A549 (cell line): ENCODE measurements at regions not wholly inside any gene's neighbourhood (a gene's known extent, or its start where the extent isn't known, plus 50 kb on each side); places are given as distances from the start of the nearest gene placed in this dataset.

Experiments
- ATAC-seq, 2 experiments: fragments of 200-7000 bp in 1 of 2; fragments of >200 bp in 1 of 2; cut with Nextera tagmentation in 1 of 2; cut with Tn5 transposase in 1 of 2; 3 replicates each; pipeline versions ENCODE4 v1.8.0 to v1.9.1; 2018 to 2020; ENCODE audit warnings: mild to moderate bottlenecking in 1 of 2, moderate library complexity in 1 of 2
- CTCF ChIA-PET: fragments of 300-600 bp; sonication (Branson Sonifier 250); formaldehyde crosslinking; extraction: SDS; loops from one replicate; lab custom pipeline; 2021; ENCODE audit warnings: antibody characterized with exemption, inconsistent platforms; lab: Yijun Ruan, JAX
- POLR2A ChIA-PET: fragments of 350-600 bp; formaldehyde crosslinking; extraction: SDS; loops from one replicate; lab custom pipeline; 2021; ENCODE audit warnings: antibody characterized with exemption, inconsistent platforms; lab: Yijun Ruan, JAX
- DNase-seq, 2 experiments: peaks; one replicate each; pipeline versions ENCODE4 v3.0.0 to v3.0.0-alpha.2; 2011 to 2016; ENCODE audit warnings: low read depth in 1 of 2, low spot score in 1 of 2
- FAIRE-seq: peaks from 2 replicates; lab custom pipeline; 2011; peaks lifted over from hg19 to GRCh38; lab: Jason Lieb, UNC
- H3K27ac ChIP-seq, 2 experiments: fragments of >200 bp; sonication (Bioruptor Twin); formaldehyde crosslinking; 3 replicates each; pipeline ENCODE4 v1.5.1; 2016 to 2017
- H3K4me1 ChIP-seq: fragments of >200 bp; sonication (Bioruptor Twin); formaldehyde crosslinking; 3 replicates; pipeline ENCODE4 v1.6.1; 2016
- H3K4me2 ChIP-seq: fragments of >200 bp; sonication (Bioruptor Twin); formaldehyde crosslinking; 3 replicates; pipeline ENCODE4 v1.6.1; 2016
- H3K4me3 ChIP-seq: fragments of >200 bp; sonication (Bioruptor Twin); formaldehyde crosslinking; 3 replicates; pipeline ENCODE4 v1.5.1; 2016
- H3K9me3 ChIP-seq: fragments of >200 bp; sonication (Bioruptor Twin); formaldehyde crosslinking; 3 replicates; pipeline ENCODE4 v1.6.1; 2016
- BHLHE40 ChIP-seq: IDR thresholded peaks from 2 replicates; pipeline ENCODE4 v1.6.1; 2012; ENCODE audit warnings: low read depth, low read length, inconsistent platforms
- CBX2 ChIP-seq: fragments of 200-600 bp; sonication (generic); IDR thresholded peaks from 2 replicates; pipeline ENCODE4 v1.6.1; 2016; ENCODE audit warnings: low read depth, mild to moderate bottlenecking, borderline replicate concordance
- FOSB ChIP-seq: fragments of 250-450 bp; sonication (Bioruptor Pico); IDR thresholded peaks from 2 replicates; pipeline ENCODE4 v1.5.0; 2020; ENCODE audit warnings: mild to moderate bottlenecking, moderate library complexity
- FOXS1 ChIP-seq: fragments of 250-450 bp; sonication (Bioruptor Pico); IDR thresholded peaks from 2 replicates; pipeline ENCODE4 v1.5.0; 2020; ENCODE audit warnings: mild to moderate bottlenecking, moderate library complexity
- HDAC2 ChIP-seq: fragments of 200-600 bp; sonication (generic); IDR thresholded peaks from 2 replicates; pipeline ENCODE4 v1.6.1; 2016
- HEYL ChIP-seq: fragments of 250-450 bp; sonication (Bioruptor Pico); IDR thresholded peaks from 2 replicates; pipeline ENCODE4 v1.8.0; 2021; ENCODE audit warnings: mild to moderate bottlenecking, moderate library complexity
- HOXB13 ChIP-seq: fragments of 250-450 bp; sonication (Bioruptor Pico); IDR thresholded peaks from 2 replicates; pipeline ENCODE4 v1.5.0; 2020; ENCODE audit warnings: low read depth, mild to moderate bottlenecking, moderate library complexity
- HOXB5 ChIP-seq: fragments of 250-450 bp; sonication (Bioruptor Pico); IDR thresholded peaks from 2 replicates; pipeline ENCODE4 v1.5.0; 2020; ENCODE audit warnings: mild to moderate bottlenecking, moderate library complexity
- JUNB ChIP-seq: fragments of >200 bp; sonication (Bioruptor Twin); formaldehyde crosslinking; IDR thresholded peaks from 2 replicates; pipeline ENCODE4 v1.6.1; 2016
- KDM1A ChIP-seq: fragments of 200-600 bp; sonication (generic); IDR thresholded peaks from 2 replicates; pipeline ENCODE4 v1.6.1; 2016; ENCODE audit warnings: low read depth, mild to moderate bottlenecking
- KDM5A ChIP-seq: fragments of 200-600 bp; sonication (generic); IDR thresholded peaks from 2 replicates; pipeline ENCODE4 v1.6.1; 2016; ENCODE audit warnings: antibody characterized with exemption, mild to moderate bottlenecking
- MYC ChIP-seq: IDR thresholded peaks from 2 replicates; pipeline ENCODE4 v1.6.1; 2012; ENCODE audit warnings: mild to moderate bottlenecking, inconsistent platforms, low read length, improper control_type of control experiment, borderline replicate concordance
- NPAS2 ChIP-seq: fragments of 250-450 bp; sonication (Bioruptor Pico); IDR thresholded peaks from 2 replicates; pipeline ENCODE4 v1.8.0; 2022; ENCODE audit warnings: mild to moderate bottlenecking, moderate library complexity, borderline replicate concordance
- NR3C1 ChIP-seq: fragments of >200 bp; sonication (Bioruptor Twin); formaldehyde crosslinking; IDR thresholded peaks from 3 replicates; pipeline ENCODE4 v1.6.1; 2017
- PHF8 ChIP-seq: fragments of 200-600 bp; sonication (generic); IDR thresholded peaks from 2 replicates; pipeline ENCODE4 v1.6.1; 2016; ENCODE audit warnings: low read depth, mild to moderate bottlenecking, antibody characterized with exemption, moderate library complexity, borderline replicate concordance
- POLR2AphosphoS2 ChIP-seq: conservative IDR thresholded peaks from 2 replicates; pipeline ENCODE4 v1.6.1; 2012; ENCODE audit warnings: low read length, improper control_type of control experiment, inconsistent platforms
- RAD21 ChIP-seq, 2 experiments: fragments of >200 bp in 1 of 2; sonication (Bioruptor Twin) in 1 of 2; formaldehyde crosslinking in 1 of 2; IDR thresholded peaks in 1 of 2; conservative IDR thresholded peaks in 1 of 2; 2 replicates in 1 of 2; 3 replicates in 1 of 2; pipeline ENCODE4 v1.6.1; 2012 to 2018; ENCODE audit warnings: inconsistent platforms in 1 of 2
- RCOR1 ChIP-seq: fragments of 150-350 bp; IDR thresholded peaks from 2 replicates; pipeline ENCODE4 v1.6.1; 2014; ENCODE audit warnings: antibody characterized with exemption, low read length, low read depth
- RFX5 ChIP-seq: fragments of 450-650 bp; IDR thresholded peaks from 2 replicates; pipeline ENCODE4 v1.7.1; 2014; ENCODE audit warnings: antibody characterized with exemption, mild to moderate bottlenecking, moderate library complexity
- SREBF2 ChIP-seq: fragments of 450-650 bp; IDR thresholded peaks from 2 replicates; pipeline ENCODE4 v1.6.1; 2014; ENCODE audit warnings: mild to moderate bottlenecking, moderate library complexity
- TP53 ChIP-seq: fragments of 250-450 bp; sonication (Bioruptor Pico); IDR thresholded peaks from 2 replicates; pipeline ENCODE4 v1.5.0; 2021; ENCODE audit warnings: mild to moderate bottlenecking, moderate library complexity
- ZSCAN20 ChIP-seq: fragments of 250-450 bp; sonication (Bioruptor Pico); IDR thresholded peaks from 2 replicates; pipeline ENCODE4 v1.8.0; 2022; ENCODE audit warnings: mild to moderate bottlenecking, moderate library complexity
- WGBS: methylation state at CpG from one replicate; pipeline ENCODE4 v1.1.6; 2017; ENCODE audit errors: missing lambda C conversion rate; 5-methylcytosine and 5-hydroxymethylcytosine counted together
- TF ChIP-seq, protein P1 (sequence below): fragments of 200-600 bp; sonication (generic); IDR thresholded peaks from 2 replicates; pipeline ENCODE4 v1.6.1; 2016; ENCODE audit warnings: antibody characterized with exemption, mild to moderate bottlenecking, moderate library complexity
- TF ChIP-seq, protein P2 (sequence below): IDR thresholded peaks from 2 replicates; pipeline ENCODE4 v1.6.1; 2012; ENCODE audit warnings: low read depth, borderline replicate concordance
- TF ChIP-seq, protein P3 (sequence below): IDR thresholded peaks from 2 replicates; pipeline ENCODE4 v1.6.1; 2012

DNA sequence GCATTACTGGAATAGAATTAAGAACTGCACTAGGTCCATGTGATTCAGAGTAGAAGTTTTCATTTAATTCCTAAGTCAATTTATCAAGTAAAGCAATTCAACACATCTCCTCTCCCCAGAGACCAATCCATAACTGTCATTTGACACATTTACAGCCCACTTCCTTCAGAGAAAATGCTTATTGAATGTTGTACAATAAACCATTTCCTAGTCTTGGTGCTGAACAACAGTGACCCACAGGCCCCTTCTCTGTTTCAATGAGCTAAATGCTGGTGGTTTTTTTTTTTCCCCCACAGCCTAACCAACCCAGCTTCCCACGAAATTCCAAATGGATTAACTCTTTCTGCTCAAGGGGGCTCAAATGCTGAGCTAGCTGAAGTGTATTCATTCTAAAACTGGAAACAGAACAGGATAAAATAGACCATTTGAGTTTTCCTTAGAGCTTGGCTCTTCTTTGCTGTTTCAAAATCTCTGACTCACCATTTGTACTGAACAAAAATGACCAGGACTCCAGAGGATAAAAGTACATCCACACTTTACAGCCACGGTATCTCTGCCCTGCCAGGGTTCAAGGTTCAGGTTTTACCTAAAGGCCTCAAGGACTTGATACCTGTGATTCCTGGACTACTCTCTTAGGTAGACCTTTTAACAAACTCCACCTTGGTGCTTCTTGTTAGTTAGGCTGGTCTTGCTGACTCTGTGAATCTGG, 62.3 kb downstream of the TMEM100 start:
- POLR2A ChIA-PET = no interaction called here
- CTCF ChIA-PET = no interaction called here
- Histone ChIP-seq H3K4me3 (no peak overlapping the region), H3K9me3 (no peaks in the 10 kb centered on the region), H3K27ac (no peak overlapping the region), H3K4me1 (no peaks in the 10 kb centered on the region), H3K4me2 (no peak overlapping the region)
- DNase-seq (no peak), ATAC-seq (no peak), FAIRE-seq (no peak)
- WGBS = 3% methylated on average over 2 of the region's 2 CpGs
- TF ChIP-seq KDM5A = no peak
- TF ChIP-seq KDM1A = no peak
- no peak for TF ChIP-seq POLR2AphosphoS2
- TF ChIP-seq RAD21 (conservative IDR thresholded peaks at IDR 0.05 in 1 of 2, IDR thresholded peaks at IDR 0.05 in 1 of 2) = no peak
- TF ChIP-seq FOXS1 (CRISPR knock-in tag) = no peak
- TF ChIP-seq BHLHE40 = no peak
- no peak for TF ChIP-seq ZSCAN20 (CRISPR knock-in tag)
- no peak for TF ChIP-seq PHF8
- TF ChIP-seq HEYL (CRISPR knock-in tag) = no peak
- no peak for TF ChIP-seq HOXB13 (CRISPR knock-in tag)
- no peak for TF ChIP-seq HDAC2

DNA sequence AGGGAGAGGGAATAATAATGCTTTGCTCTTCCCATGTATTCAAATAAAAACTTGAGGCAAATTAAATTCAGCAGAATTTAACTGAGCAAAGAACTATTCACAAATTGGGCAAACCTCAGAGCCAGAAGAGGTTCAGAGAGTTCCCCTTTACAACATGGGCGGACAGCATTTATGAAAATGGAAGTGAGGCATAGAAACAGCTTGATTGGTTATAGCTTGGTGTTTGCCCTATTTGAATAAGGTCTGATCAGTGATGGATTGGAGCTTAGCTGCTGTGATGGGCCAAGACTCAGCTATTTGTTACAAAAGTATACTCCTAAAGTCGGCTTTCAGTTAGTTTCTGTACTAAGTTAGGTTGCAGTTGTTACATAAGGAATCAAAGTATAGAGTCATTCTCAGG, 63.0 kb downstream of the TMEM100 start:
- ChIA-PET CTCF (interaction anchor here (1.2 kb wide), 1 partner anchor 25 kb away, joined by 4 read pairs; no protein-coding TSS in a partner anchor), POLR2A (no interaction called here)
- Histone ChIP-seq H3K4me3 (no peak overlapping the region), H3K4me1 (no peaks in the 10 kb centered on the region), H3K27ac (no peak overlapping the region), H3K4me2 (no peak overlapping the region), H3K9me3 (no peaks in the 10 kb centered on the region)
- ATAC-seq (no peak), DNase-seq (no peak), FAIRE-seq (no peak)
- TF ChIP-seq, protein P1, sequence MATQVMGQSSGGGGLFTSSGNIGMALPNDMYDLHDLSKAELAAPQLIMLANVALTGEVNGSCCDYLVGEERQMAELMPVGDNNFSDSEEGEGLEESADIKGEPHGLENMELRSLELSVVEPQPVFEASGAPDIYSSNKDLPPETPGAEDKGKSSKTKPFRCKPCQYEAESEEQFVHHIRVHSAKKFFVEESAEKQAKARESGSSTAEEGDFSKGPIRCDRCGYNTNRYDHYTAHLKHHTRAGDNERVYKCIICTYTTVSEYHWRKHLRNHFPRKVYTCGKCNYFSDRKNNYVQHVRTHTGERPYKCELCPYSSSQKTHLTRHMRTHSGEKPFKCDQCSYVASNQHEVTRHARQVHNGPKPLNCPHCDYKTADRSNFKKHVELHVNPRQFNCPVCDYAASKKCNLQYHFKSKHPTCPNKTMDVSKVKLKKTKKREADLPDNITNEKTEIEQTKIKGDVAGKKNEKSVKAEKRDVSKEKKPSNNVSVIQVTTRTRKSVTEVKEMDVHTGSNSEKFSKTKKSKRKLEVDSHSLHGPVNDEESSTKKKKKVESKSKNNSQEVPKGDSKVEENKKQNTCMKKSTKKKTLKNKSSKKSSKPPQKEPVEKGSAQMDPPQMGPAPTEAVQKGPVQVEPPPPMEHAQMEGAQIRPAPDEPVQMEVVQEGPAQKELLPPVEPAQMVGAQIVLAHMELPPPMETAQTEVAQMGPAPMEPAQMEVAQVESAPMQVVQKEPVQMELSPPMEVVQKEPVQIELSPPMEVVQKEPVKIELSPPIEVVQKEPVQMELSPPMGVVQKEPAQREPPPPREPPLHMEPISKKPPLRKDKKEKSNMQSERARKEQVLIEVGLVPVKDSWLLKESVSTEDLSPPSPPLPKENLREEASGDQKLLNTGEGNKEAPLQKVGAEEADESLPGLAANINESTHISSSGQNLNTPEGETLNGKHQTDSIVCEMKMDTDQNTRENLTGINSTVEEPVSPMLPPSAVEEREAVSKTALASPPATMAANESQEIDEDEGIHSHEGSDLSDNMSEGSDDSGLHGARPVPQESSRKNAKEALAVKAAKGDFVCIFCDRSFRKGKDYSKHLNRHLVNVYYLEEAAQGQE = no peak
- TF ChIP-seq POLR2AphosphoS2 = no peak
- TF ChIP-seq, protein P2, sequence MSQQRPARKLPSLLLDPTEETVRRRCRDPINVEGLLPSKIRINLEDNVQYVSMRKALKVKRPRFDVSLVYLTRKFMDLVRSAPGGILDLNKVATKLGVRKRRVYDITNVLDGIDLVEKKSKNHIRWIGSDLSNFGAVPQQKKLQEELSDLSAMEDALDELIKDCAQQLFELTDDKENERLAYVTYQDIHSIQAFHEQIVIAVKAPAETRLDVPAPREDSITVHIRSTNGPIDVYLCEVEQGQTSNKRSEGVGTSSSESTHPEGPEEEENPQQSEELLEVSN = no peak
- no peak for TF ChIP-seq TP53 (CRISPR knock-in tag)
- TF ChIP-seq NR3C1 = no peak
- TF ChIP-seq JUNB = no peak
- WGBS = 20% methylated on average over 2 of the region's 2 CpGs

DNA sequence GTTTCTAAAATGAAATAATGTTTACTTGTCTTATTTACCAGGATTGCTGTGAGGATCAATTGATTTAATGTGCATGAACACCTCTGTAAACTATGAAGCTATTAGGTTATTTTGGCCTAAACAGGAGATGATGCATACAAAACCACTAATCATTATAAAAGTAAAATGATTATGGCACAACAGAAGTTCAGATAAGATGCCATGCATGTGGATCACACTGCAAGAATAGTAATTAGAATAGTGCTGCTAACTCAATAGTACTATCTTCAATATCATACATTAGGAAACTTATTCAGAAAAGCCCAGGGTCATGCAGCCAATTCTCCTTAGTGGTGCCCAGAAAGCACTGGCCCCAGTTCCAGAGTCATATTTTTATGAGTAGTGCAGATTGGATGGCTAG, 66.9 kb downstream of the TMEM100 start:
- peak; percentile 23 for FAIRE-seq
- Histone ChIP-seq H3K4me2 (no peak overlapping the region), H3K4me1 (no peaks in the 10 kb centered on the region), H3K9me3 (no peaks in the 10 kb centered on the region), H3K27ac (no peak overlapping the region), H3K4me3 (no peak overlapping the region)
- CTCF ChIA-PET = interaction anchor here (1.6 kb wide), 1 partner anchor 54 kb away, joined by 3 read pairs; no protein-coding TSS in a partner anchor
- ATAC-seq = no peak
- POLR2A ChIA-PET = no interaction called here
- no peak for DNase-seq
- TF ChIP-seq SREBF2 = no peak
- TF ChIP-seq HOXB13 (CRISPR knock-in tag) = no peak
- TF ChIP-seq CBX2 = no peak
- TF ChIP-seq MYC = no peak
- no peak for TF ChIP-seq HOXB5 (CRISPR knock-in tag)
- no peak for TF ChIP-seq FOSB
- TF ChIP-seq, protein P1 = no peak
- TF ChIP-seq, protein P3, sequence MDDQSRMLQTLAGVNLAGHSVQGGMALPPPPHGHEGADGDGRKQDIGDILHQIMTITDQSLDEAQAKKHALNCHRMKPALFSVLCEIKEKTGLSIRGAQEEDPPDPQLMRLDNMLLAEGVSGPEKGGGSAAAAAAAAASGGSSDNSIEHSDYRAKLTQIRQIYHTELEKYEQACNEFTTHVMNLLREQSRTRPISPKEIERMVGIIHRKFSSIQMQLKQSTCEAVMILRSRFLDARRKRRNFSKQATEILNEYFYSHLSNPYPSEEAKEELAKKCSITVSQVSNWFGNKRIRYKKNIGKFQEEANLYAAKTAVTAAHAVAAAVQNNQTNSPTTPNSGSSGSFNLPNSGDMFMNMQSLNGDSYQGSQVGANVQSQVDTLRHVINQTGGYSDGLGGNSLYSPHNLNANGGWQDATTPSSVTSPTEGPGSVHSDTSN = no peak
- no peak for TF ChIP-seq RFX5
- TF ChIP-seq NPAS2 (CRISPR knock-in tag) = no peak
- TF ChIP-seq RCOR1 = no peak
